Transverse colon (tissue), 4 donors: ENCODE measurements at regions not wholly inside any gene's neighbourhood (a gene's known extent, or its start where the extent isn't known, plus 50 kb on each side); places are given as distances from the start of the nearest gene placed in this dataset.

Source experiments
- DNase-seq: peaks from one replicate; pipeline ENCODE4 v3.0.0-alpha.2; 2019
- H3K27ac ChIP-seq, 4 donors: fragments of 200-600 bp; sonication (generic); 2 replicates each; pipeline ENCODE4 v1.5.1; 2016 to 2018; ENCODE audit warnings: inconsistent platforms in 4 of 4
- H3K27me3 ChIP-seq: fragments of 200-600 bp; sonication (generic); 2 replicates; pipeline ENCODE4 v1.5.1; 2017; ENCODE audit warnings: inconsistent platforms
- H3K36me3 ChIP-seq, 4 donors: fragments of 200-600 bp; sonication (generic); 2 replicates each; pipeline ENCODE4 v1.5.1; 2017 to 2019; ENCODE audit warnings: inconsistent platforms in 4 of 4
- H3K4me1 ChIP-seq, 4 donors: fragments of 200-600 bp; sonication (generic); 2 replicates each; pipeline ENCODE4 v1.5.1; 2017 to 2020; ENCODE audit warnings: inconsistent platforms in 4 of 4
- H3K4me3 ChIP-seq, 4 donors: fragments of 200-600 bp; sonication (generic); 1 replicate in 1 of 4; 2 replicates in 3 of 4; pipeline versions ENCODE4 v1.5.1 to v1.6.1; 2017 to 2019; ENCODE audit warnings: inconsistent platforms in 4 of 4
- H3K9me3 ChIP-seq, 2 donors: fragments of 200-600 bp; sonication (generic); 2 replicates each; pipeline ENCODE4 v1.5.1; 2017 to 2019; ENCODE audit warnings: inconsistent platforms in 2 of 2
- CTCF ChIP-seq, 5 experiments: fragments of 200-600 bp in 3 of 5; fragments of 450-650 bp in 2 of 5; sonication (generic) in 3 of 5; IDR thresholded peaks; 1 replicate in 2 of 5; 2 replicates in 3 of 5; pipeline ENCODE4 v1.5.1; 2016 to 2017; ENCODE audit warnings: antibody characterized with exemption in 5 of 5, inconsistent platforms in 3 of 5, mild to moderate bottlenecking in 2 of 5, moderate library complexity in 1 of 5
- EP300 ChIP-seq: sonication (generic); formaldehyde crosslinking; IDR thresholded peaks from one replicate; pipeline ENCODE4 v1.6.1; 2017; ENCODE audit warnings: antibody characterized with exemption, low read depth
- POLR2A ChIP-seq: fragments of 450-650 bp; IDR thresholded peaks from one replicate; pipeline ENCODE4 v1.6.1; 2016; ENCODE audit warnings: antibody characterized with exemption, mild to moderate bottlenecking, moderate library complexity
- POLR2AphosphoS5 ChIP-seq, 3 donors: sonication (generic); formaldehyde crosslinking; IDR thresholded peaks; one replicate each; pipeline ENCODE4 v1.6.1; 2016; ENCODE audit warnings: antibody characterized with exemption in 3 of 3
- WGBS, 2 donors: methylation state at CpG; one replicate each; pipeline ENCODE4 v1.1.5; 2018; ENCODE audit warnings: low coverage in 1 of 2; 5-methylcytosine and 5-hydroxymethylcytosine counted together
- in situ Hi-C, 4 donors: fragments of 200-750 bp; cut with MboI; loops; one replicate each; pipeline versions ENCODE4 v1.15.0 to v1.15.1; 2017; ENCODE audit warnings: low sequenced_read_pairs in 3 of 4, low pct_ligation_motif_present in 1 of 4, low pct_unique_long_range_greater_than_20kb in 1 of 4
- intact Hi-C: fragments of 100-400 bp; cut with DNase I; formaldehyde crosslinking; loops from one replicate; pipeline ENCODE4 v1.15.1; 2023; ENCODE audit warnings: low total_unique reads

- in situ Hi-C loops: no loop called here
- no peaks in the 10 kb centered on the region for H3K9me3 ChIP-seq
- H3K4me3 ChIP-seq: no peak overlapping the region
- TF ChIP-seq POLR2A: no peak
- TF ChIP-seq EP300: no peak
- no peak for TF ChIP-seq CTCF (IDR thresholded peaks at IDR 0.05)
- no peak for TF ChIP-seq POLR2AphosphoS5 (IDR thresholded peaks at IDR 0.05)
- no peak for DNase-seq
- H3K36me3 ChIP-seq: no peaks in the 10 kb centered on the region
- no peak overlapping the region for H3K27ac ChIP-seq
- WGBS, 2 donors: 24 to 29% methylated on average over 2 to 3 of the region's 3 CpGs
- H3K27me3 ChIP-seq: no peaks in the 10 kb centered on the region
- intact Hi-C loops: no loop called here
- H3K4me1 ChIP-seq: no peaks in the 10 kb centered on the region
Observed at GRCh38 chr5:175321927-175322532, 122.0 kb downstream of the DRD1 start.

- H3K9me3 ChIP-seq: no peaks in the 10 kb centered on the region
- no peak overlapping the region for H3K27ac ChIP-seq
- no peak overlapping the region for H3K4me3 ChIP-seq
- TF ChIP-seq POLR2A (no peak), EP300 (no peak), POLR2AphosphoS5 (IDR thresholded peaks at IDR 0.05) (no peak), CTCF (IDR thresholded peaks at IDR 0.05) (no peak)
- no peaks in the 10 kb centered on the region for H3K27me3 ChIP-seq
- 34 to 42% methylated on average over 2 of the region's 2 CpGs for WGBS, 2 donors
- no peak for DNase-seq
- H3K4me1 ChIP-seq: no peaks in the 10 kb centered on the region
- in situ Hi-C loops: no loop called here
- H3K36me3 ChIP-seq: no peaks in the 10 kb centered on the region
- intact Hi-C loops: no loop called here
Observed at GRCh38 chr5:175319199-175319598, 124.8 kb downstream of the DRD1 start.

GRCh38 chr5:175317872-175318271, 126.1 kb downstream of the DRD1 start:
- TF ChIP-seq EP300: no peak
- TF ChIP-seq POLR2A: no peak
- TF ChIP-seq CTCF (IDR thresholded peaks at IDR 0.05): no peak
- no peaks in the 10 kb centered on the region for H3K9me3 ChIP-seq
- no peak overlapping the region for H3K4me3 ChIP-seq
- intact Hi-C loops: no loop called here
- no peaks in the 10 kb centered on the region for H3K36me3 ChIP-seq
- no peak for DNase-seq
- in situ Hi-C loops: no loop called here
- no peaks in the 10 kb centered on the region for H3K27me3 ChIP-seq
- H3K4me1 ChIP-seq: no peaks in the 10 kb centered on the region
- no peak overlapping the region for H3K27ac ChIP-seq

GRCh38 chr5:175309218-175309810, 134.7 kb downstream of the DRD1 start:
- Histone ChIP-seq H3K4me1 (no peaks in the 10 kb centered on the region), H3K9me3 (no peaks in the 10 kb centered on the region), H3K27ac (no peak overlapping the region), H3K36me3 (no peaks in the 10 kb centered on the region), H3K27me3 (no peaks in the 10 kb centered on the region), H3K4me3 (no peak overlapping the region)
- no peak for TF ChIP-seq CTCF (IDR thresholded peaks at IDR 0.05)
- TF ChIP-seq POLR2A: no peak
- intact Hi-C loops: no loop called here
- in situ Hi-C loops: no loop called here
- no peak for DNase-seq
- 77 to 91% methylated on average over 2 of the region's 2 CpGs for WGBS, 2 donors
